ENCODE measurements at regions not wholly inside any gene's neighbourhood (a gene's known extent, or its start where the extent isn't known, plus 50 kb on each side); places are given as distances from the start of the nearest gene placed in this dataset.

DNA sequence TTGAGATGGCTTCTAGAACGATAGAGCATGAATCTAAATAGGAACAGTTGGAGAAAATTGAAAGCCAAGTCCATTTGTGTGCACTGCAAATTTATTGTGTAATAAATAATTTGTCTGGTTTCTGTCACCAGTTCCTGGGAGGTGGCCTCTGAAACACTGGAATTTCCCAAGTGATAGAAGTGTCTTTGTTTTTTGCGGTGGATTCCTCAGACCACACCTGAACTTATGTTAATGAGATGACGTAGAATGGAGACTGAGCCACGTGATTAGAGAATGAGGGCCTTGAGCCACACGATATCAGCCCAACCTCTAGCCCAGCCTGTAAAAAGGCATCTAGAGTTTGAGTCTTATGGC is 105.1 kb downstream of the MSX2 start:
- no peaks in the 10 kb centered on the region for H3K4me1 ChIP-seq (ENCODE audit: control insufficient read depth in 1 of 2, insufficient read depth in 1 of 2, low read depth in 1 of 2, low read length in 1 of 2)
- no peaks in the 10 kb centered on the region for H3K9me3 ChIP-seq
- H3K4me3 ChIP-seq (ENCODE audit: low read depth in 1 of 2, low read length in 1 of 2), result no peak overlapping the region
- H3K36me3 ChIP-seq, result no peaks in the 10 kb centered on the region
- H3K27ac ChIP-seq, result no peak overlapping the region
- TF ChIP-seq, protein P1, sequence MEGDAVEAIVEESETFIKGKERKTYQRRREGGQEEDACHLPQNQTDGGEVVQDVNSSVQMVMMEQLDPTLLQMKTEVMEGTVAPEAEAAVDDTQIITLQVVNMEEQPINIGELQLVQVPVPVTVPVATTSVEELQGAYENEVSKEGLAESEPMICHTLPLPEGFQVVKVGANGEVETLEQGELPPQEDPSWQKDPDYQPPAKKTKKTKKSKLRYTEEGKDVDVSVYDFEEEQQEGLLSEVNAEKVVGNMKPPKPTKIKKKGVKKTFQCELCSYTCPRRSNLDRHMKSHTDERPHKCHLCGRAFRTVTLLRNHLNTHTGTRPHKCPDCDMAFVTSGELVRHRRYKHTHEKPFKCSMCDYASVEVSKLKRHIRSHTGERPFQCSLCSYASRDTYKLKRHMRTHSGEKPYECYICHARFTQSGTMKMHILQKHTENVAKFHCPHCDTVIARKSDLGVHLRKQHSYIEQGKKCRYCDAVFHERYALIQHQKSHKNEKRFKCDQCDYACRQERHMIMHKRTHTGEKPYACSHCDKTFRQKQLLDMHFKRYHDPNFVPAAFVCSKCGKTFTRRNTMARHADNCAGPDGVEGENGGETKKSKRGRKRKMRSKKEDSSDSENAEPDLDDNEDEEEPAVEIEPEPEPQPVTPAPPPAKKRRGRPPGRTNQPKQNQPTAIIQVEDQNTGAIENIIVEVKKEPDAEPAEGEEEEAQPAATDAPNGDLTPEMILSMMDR (IDR thresholded peaks at IDR 0.05), result no peak
- no peaks in the 10 kb centered on the region for H3K27me3 ChIP-seq

- no peaks in the 10 kb centered on the region for H3K4me1 ChIP-seq (ENCODE audit: control insufficient read depth in 1 of 2, insufficient read depth in 1 of 2, low read depth in 1 of 2, low read length in 1 of 2)
- TF ChIP-seq, protein P1 (IDR thresholded peaks at IDR 0.05), result no peak
- H3K36me3 ChIP-seq, result no peaks in the 10 kb centered on the region
- no peak overlapping the region for H3K27ac ChIP-seq
- H3K9me3 ChIP-seq, result no peaks in the 10 kb centered on the region
- no peak overlapping the region for H3K4me3 ChIP-seq (ENCODE audit: low read depth in 1 of 2, low read length in 1 of 2)
- no peaks in the 10 kb centered on the region for H3K27me3 ChIP-seq
Observed at GRCh38 chr5:174828804-174829510, 104.6 kb downstream of the MSX2 start.

- H3K4me3 ChIP-seq (ENCODE audit: low read depth in 1 of 2, low read length in 1 of 2), result no peak overlapping the region
- no peaks in the 10 kb centered on the region for H3K36me3 ChIP-seq
- no peak overlapping the region for H3K27ac ChIP-seq
- H3K4me1 ChIP-seq (ENCODE audit: control insufficient read depth in 1 of 2, insufficient read depth in 1 of 2, low read depth in 1 of 2, low read length in 1 of 2), result no peaks in the 10 kb centered on the region
- H3K9me3 ChIP-seq, result no peaks in the 10 kb centered on the region
- TF ChIP-seq, protein P1 (IDR thresholded peaks at IDR 0.05), result no peak
- no peaks in the 10 kb centered on the region for H3K27me3 ChIP-seq
Observed at GRCh38 chr5:174827558-174827957, 103.2 kb downstream of the MSX2 start.

- Histone ChIP-seq H3K9me3 (no peaks in the 10 kb centered on the region), H3K27ac (no peak overlapping the region), H3K27me3 (no peaks in the 10 kb centered on the region), H3K4me3 (ENCODE audit: low read depth in 1 of 2, low read length in 1 of 2) (no peak overlapping the region), H3K4me1 (ENCODE audit: control insufficient read depth in 1 of 2, insufficient read depth in 1 of 2, low read depth in 1 of 2, low read length in 1 of 2) (no peaks in the 10 kb centered on the region), H3K36me3 (no peaks in the 10 kb centered on the region)
- TF ChIP-seq, protein P1 (IDR thresholded peaks at IDR 0.05), result no peak
Observed at GRCh38 chr5:174825587-174825986, 101.2 kb downstream of the MSX2 start.

- Histone ChIP-seq H3K36me3 (no peaks in the 10 kb centered on the region), H3K4me3 (ENCODE audit: low read depth in 1 of 2, low read length in 1 of 2) (no peak overlapping the region), H3K27me3 (no peaks in the 10 kb centered on the region), H3K4me1 (ENCODE audit: control insufficient read depth in 1 of 2, insufficient read depth in 1 of 2, low read depth in 1 of 2, low read length in 1 of 2) (no peaks in the 10 kb centered on the region), H3K27ac (no peak overlapping the region), H3K9me3 (no peaks in the 10 kb centered on the region)
- TF ChIP-seq, protein P1 (IDR thresholded peaks at IDR 0.05), result no peak
Observed at GRCh38 chr5:174818430-174818829, 94.0 kb downstream of the MSX2 start.
